CD14-positive monocyte (primary cell): ENCODE measurements at regions not wholly inside any gene's neighbourhood (a gene's known extent, or its start where the extent isn't known, plus 50 kb on each side); places are given as distances from the start of the nearest gene placed in this dataset.

Source experiments
- DNase-seq, 3 donors: peaks; one replicate each; pipeline ENCODE4 v3.0.0-alpha.2; 2011 to 2022
- H2AFZ ChIP-seq: 2 replicates; pipeline ENCODE4 v1.6.0; 2012; ENCODE audit warnings: mild to moderate bottlenecking, low read depth, low read length, inconsistent platforms; ENCODE audit not compliant: insufficient read depth, poor library complexity, severe bottlenecking
- H3K27ac ChIP-seq, 2 donors: 1 replicate in 1 of 2; 2 replicates in 1 of 2; pipeline ENCODE4 v1.5.1; 2012 to 2013; ENCODE audit warnings: low read length in 2 of 2, control low read depth in 1 of 2, inconsistent platforms in 1 of 2, low read depth in 1 of 2, mild to moderate bottlenecking in 1 of 2
- H3K27me3 ChIP-seq, 2 donors: one replicate each; pipeline versions ENCODE4 v1.6.0 to v1.6.1; 2011 to 2013; ENCODE audit warnings: low read length in 2 of 2; ENCODE audit not compliant: control insufficient read depth in 2 of 2, insufficient read depth in 2 of 2
- H3K36me3 ChIP-seq, 2 donors: replicated peaks in 1 of 2; 1 replicate in 1 of 2; 2 replicates in 1 of 2; pipeline versions ENCODE4 v1.5.1 to v1.6.1; 2012 to 2013; ENCODE audit warnings: low read length in 2 of 2, control low read depth in 1 of 2, inconsistent platforms in 1 of 2, mild to moderate bottlenecking in 1 of 2; ENCODE audit not compliant: insufficient read depth in 2 of 2, control insufficient read depth in 1 of 2
- H3K4me1 ChIP-seq, 2 donors: 1 replicate in 1 of 2; 2 replicates in 1 of 2; pipeline versions ENCODE4 v1.5.1 to v1.6.1; 2012 to 2013; ENCODE audit warnings: low read length in 2 of 2, control low read depth in 1 of 2, inconsistent platforms in 1 of 2, mild to moderate bottlenecking in 1 of 2, moderate library complexity in 1 of 2; ENCODE audit not compliant: insufficient read depth in 2 of 2, control insufficient read depth in 1 of 2
- H3K4me2 ChIP-seq: replicated peaks from 2 replicates; pipeline ENCODE3; 2012; ENCODE audit warnings: low read length, moderate library complexity, mild to moderate bottlenecking; ENCODE audit not compliant: poor library complexity, severe bottlenecking; ENCODE audit errors: extremely low read depth
- H3K4me3 ChIP-seq, 3 experiments: fragments of 200-600 bp in 1 of 3; sonication (generic) in 1 of 3; replicated peaks in 1 of 3; 1 replicate in 2 of 3; 2 replicates in 1 of 3; pipeline ENCODE4 v1.5.1; 2011 to 2013; ENCODE audit warnings: low read length in 3 of 3, mild to moderate bottlenecking in 3 of 3, control low read depth in 2 of 3, low read depth in 2 of 3, inconsistent platforms in 1 of 3, moderate library complexity in 1 of 3
- H3K79me2 ChIP-seq: 2 replicates; pipeline ENCODE4 v1.6.0; 2012; ENCODE audit warnings: mild to moderate bottlenecking, control low read depth, inconsistent platforms, low read length, moderate library complexity; ENCODE audit not compliant: insufficient read depth
- H3K9ac ChIP-seq: 2 replicates; pipeline ENCODE4 v1.6.0; 2017; ENCODE audit warnings: low read length, mild to moderate bottlenecking; ENCODE audit not compliant: insufficient read depth, poor library complexity, severe bottlenecking
- H3K9me3 ChIP-seq, 2 donors: replicated peaks in 1 of 2; 1 replicate in 1 of 2; 2 replicates in 1 of 2; pipeline versions ENCODE4 v1.5.1 to v1.6.1; 2012 to 2013; ENCODE audit warnings: low read length in 2 of 2, control low read depth in 1 of 2; ENCODE audit not compliant: control insufficient read depth in 1 of 2, insufficient read depth in 1 of 2
- H4K20me1 ChIP-seq: 2 replicates; pipeline ENCODE4 v1.6.0; 2012; ENCODE audit warnings: mild to moderate bottlenecking, low read length, control low read depth, moderate library complexity; ENCODE audit not compliant: insufficient read depth
- H3K27ac Mint-ChIP-seq, 7 donors: one replicate each; pipeline ENCODE4 v1.8.0; 2020; ENCODE audit warnings: mild to moderate bottlenecking in 7 of 7, mixed read lengths in 7 of 7, moderate library complexity in 6 of 7, inconsistent platforms in 2 of 7
- H3K27me3 Mint-ChIP-seq, 3 donors: one replicate each; pipeline ENCODE4 v1.8.0; 2021 to 2022; ENCODE audit warnings: low read depth in 3 of 3, mild to moderate bottlenecking in 3 of 3, mixed read lengths in 3 of 3, moderate library complexity in 3 of 3, inconsistent platforms in 1 of 3
- H3K36me3 Mint-ChIP-seq, 2 donors: one replicate each; pipeline ENCODE4 v1.8.0; 2020; ENCODE audit warnings: mixed read lengths in 2 of 2, inconsistent platforms in 1 of 2, mild to moderate bottlenecking in 1 of 2
- H3K4me1 Mint-ChIP-seq: one replicate; pipeline ENCODE4 v1.8.0; 2020; ENCODE audit warnings: mild to moderate bottlenecking, mixed read lengths
- H3K4me3 Mint-ChIP-seq, 2 donors: one replicate each; pipeline ENCODE4 v1.8.0; 2020; ENCODE audit warnings: mild to moderate bottlenecking in 2 of 2, mixed read lengths in 2 of 2, moderate library complexity in 1 of 2
- H3K9me3 Mint-ChIP-seq, 7 donors: one replicate each; pipeline ENCODE4 v1.8.0; 2020 to 2022; ENCODE audit warnings: mixed read lengths in 7 of 7, mild to moderate bottlenecking in 6 of 7, moderate library complexity in 6 of 7, inconsistent platforms in 2 of 7
- WGBS: methylation state at CpG from one replicate; pipeline ENCODE4 v1.1.5; 2013; ENCODE audit warnings: missing lambda C conversion rate; ENCODE audit not compliant: insufficient coverage; 5-methylcytosine and 5-hydroxymethylcytosine counted together
- intact Hi-C, 2 donors: fragments of 100-400 bp; cut with micrococcal nuclease; formaldehyde crosslinking; loops; one replicate each; pipeline versions ENCODE4 v1.15.0 to v1.15.1; 2023
- TF ChIP-seq, protein P1 (sequence below): fragments of 200-600 bp; IDR thresholded peaks from one replicate; pipeline ENCODE4 v1.8.0; 2022; ENCODE audit warnings: antibody characterized with exemption, mild to moderate bottlenecking

DNA sequence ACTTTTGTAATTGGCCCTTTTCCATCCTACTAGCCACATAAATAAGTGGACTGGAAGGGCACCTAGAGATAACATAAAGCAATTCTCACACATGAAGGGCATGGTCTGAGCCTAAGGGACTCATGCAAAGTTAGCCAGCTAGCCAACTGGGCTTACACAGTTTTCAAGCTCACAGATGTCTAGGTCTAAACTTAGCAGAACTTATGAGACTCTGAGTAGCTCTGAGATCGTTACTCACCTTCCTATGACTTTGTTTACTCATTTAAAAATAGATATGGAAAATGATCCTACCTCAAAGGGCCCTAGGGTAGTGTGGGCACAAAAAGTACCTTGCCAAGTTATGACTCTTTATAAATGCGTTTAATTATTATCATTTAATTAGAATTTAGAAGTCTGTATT is 410.4 kb upstream of the MPDZ start:
- H3K4me3 Mint-ChIP-seq = no peak overlapping the region
- no CpG with 5 or more reads among the region's 2 CpGs for WGBS
- no peaks in the 10 kb centered on the region for H3K36me3 Mint-ChIP-seq
- Histone ChIP-seq H3K36me3 (no peaks in the 10 kb centered on the region), H4K20me1 (no peaks in the 10 kb centered on the region), H3K27ac (no peak overlapping the region), H3K9me3 (no peaks in the 10 kb centered on the region), H2AFZ (no peak overlapping the region), H3K79me2 (no peaks in the 10 kb centered on the region), H3K4me1 (no peaks in the 10 kb centered on the region), H3K4me3 (no peak overlapping the region), H3K9ac (no peak overlapping the region), H3K4me2 (no peak overlapping the region), H3K27me3 (no peaks in the 10 kb centered on the region)
- intact Hi-C loops = no loop called here
- H3K4me1 Mint-ChIP-seq = no peaks in the 10 kb centered on the region
- H3K27ac Mint-ChIP-seq = no peak overlapping the region
- H3K9me3 Mint-ChIP-seq = peaks cover 0 to 6% (median 2%) of the 10 kb centered on the region in 7 donors
- no peak for DNase-seq
- TF ChIP-seq, protein P1, sequence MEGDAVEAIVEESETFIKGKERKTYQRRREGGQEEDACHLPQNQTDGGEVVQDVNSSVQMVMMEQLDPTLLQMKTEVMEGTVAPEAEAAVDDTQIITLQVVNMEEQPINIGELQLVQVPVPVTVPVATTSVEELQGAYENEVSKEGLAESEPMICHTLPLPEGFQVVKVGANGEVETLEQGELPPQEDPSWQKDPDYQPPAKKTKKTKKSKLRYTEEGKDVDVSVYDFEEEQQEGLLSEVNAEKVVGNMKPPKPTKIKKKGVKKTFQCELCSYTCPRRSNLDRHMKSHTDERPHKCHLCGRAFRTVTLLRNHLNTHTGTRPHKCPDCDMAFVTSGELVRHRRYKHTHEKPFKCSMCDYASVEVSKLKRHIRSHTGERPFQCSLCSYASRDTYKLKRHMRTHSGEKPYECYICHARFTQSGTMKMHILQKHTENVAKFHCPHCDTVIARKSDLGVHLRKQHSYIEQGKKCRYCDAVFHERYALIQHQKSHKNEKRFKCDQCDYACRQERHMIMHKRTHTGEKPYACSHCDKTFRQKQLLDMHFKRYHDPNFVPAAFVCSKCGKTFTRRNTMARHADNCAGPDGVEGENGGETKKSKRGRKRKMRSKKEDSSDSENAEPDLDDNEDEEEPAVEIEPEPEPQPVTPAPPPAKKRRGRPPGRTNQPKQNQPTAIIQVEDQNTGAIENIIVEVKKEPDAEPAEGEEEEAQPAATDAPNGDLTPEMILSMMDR = no peak
- peaks cover 0 to 4% (median 0%) of the 10 kb centered on the region in 3 donors for H3K27me3 Mint-ChIP-seq

DNA sequence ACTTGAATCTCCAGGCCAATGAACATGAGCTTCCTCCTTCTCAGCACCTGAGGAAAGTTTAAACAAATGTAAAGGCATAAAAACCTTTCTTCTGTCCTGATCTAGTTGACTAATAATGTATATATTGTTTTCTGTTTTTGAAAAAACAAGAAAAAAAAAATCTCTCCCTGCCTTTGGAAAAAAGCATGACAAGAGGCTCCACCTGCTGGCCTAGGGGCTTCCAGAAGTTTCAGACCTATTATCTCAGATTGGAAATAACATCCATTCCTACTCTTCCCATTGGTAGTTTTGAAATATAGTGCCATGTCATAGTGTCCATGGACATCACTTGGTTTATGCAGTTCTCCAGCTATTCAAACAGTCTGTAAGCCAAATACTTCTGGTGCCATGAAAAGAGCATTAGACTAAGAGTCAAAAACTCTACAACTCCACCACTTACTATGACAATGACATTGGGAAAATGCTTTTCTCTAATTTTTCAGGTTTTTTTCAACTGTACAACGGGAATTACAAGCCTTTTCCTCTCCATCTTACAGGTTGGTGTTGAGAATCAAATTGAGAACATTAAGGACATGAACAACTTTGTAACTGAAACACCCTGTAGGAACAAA is 409.6 kb upstream of the MPDZ start:
- Histone ChIP-seq H4K20me1 (no peaks in the 10 kb centered on the region), H3K9me3 (no peaks in the 10 kb centered on the region), H3K79me2 (no peaks in the 10 kb centered on the region), H3K36me3 (no peaks in the 10 kb centered on the region), H2AFZ (no peak overlapping the region), H3K4me1 (no peaks in the 10 kb centered on the region), H3K4me2 (no peak overlapping the region), H3K9ac (no peak overlapping the region), H3K4me3 (no peak overlapping the region), H3K27me3 (no peaks in the 10 kb centered on the region), H3K27ac (no peak overlapping the region)
- DNase-seq = no peak
- H3K4me3 Mint-ChIP-seq = no peak overlapping the region
- H3K4me1 Mint-ChIP-seq = no peaks in the 10 kb centered on the region
- no peak overlapping the region for H3K27ac Mint-ChIP-seq
- H3K9me3 Mint-ChIP-seq = peaks cover 0 to 6% (median 2%) of the 10 kb centered on the region in 7 donors
- peaks cover 0 to 4% (median 0%) of the 10 kb centered on the region in 3 donors for H3K27me3 Mint-ChIP-seq
- intact Hi-C loops = no loop called here
- TF ChIP-seq, protein P1 = no peak
- H3K36me3 Mint-ChIP-seq = no peaks in the 10 kb centered on the region
- WGBS = no CpG with 5 or more reads among the region's 1 CpG
